ENCODE measurements at regions not wholly inside any gene's neighbourhood (a gene's known extent, or its start where the extent isn't known, plus 50 kb on each side); places are given as distances from the start of the nearest gene placed in this dataset.

- no peak for DNase-seq (ENCODE audit: low spot score)
Observed at GRCh38 chr3:188940573-188940932, 231.2 kb upstream of the TPRG1 start.

GRCh38 chr3:188941103-188941502 lies 230.7 kb upstream of the TPRG1 start:
- no peak for DNase-seq (ENCODE audit: low spot score)

DNA sequence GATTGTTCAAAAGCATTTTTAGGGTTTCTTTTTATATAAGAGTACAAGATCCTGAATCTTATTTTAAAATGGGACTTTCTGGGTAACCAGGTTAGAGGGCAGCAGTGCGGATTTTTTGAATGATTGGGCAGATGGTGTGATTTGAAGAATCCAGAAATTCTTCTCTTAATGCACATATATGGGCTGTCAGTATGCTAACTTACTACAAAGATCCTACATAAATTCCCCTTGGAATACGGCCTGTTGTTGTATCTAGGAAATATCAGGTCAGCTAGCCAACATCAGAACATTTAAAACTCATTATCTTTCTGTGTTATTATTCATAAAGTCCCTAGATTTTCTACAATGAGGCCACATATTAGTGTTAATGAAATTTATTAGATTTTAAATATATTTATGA lies 229.6 kb upstream of the TPRG1 start:
- DNase-seq (ENCODE audit: low spot score): no peak

- DNase-seq (ENCODE audit: low spot score): no peak
Observed at GRCh38 chr3:188943591-188943990, 228.2 kb upstream of the TPRG1 start.

- no peak for DNase-seq (ENCODE audit: low spot score)
Observed at GRCh38 chr3:188944108-188944507, 227.7 kb upstream of the TPRG1 start.

DNA sequence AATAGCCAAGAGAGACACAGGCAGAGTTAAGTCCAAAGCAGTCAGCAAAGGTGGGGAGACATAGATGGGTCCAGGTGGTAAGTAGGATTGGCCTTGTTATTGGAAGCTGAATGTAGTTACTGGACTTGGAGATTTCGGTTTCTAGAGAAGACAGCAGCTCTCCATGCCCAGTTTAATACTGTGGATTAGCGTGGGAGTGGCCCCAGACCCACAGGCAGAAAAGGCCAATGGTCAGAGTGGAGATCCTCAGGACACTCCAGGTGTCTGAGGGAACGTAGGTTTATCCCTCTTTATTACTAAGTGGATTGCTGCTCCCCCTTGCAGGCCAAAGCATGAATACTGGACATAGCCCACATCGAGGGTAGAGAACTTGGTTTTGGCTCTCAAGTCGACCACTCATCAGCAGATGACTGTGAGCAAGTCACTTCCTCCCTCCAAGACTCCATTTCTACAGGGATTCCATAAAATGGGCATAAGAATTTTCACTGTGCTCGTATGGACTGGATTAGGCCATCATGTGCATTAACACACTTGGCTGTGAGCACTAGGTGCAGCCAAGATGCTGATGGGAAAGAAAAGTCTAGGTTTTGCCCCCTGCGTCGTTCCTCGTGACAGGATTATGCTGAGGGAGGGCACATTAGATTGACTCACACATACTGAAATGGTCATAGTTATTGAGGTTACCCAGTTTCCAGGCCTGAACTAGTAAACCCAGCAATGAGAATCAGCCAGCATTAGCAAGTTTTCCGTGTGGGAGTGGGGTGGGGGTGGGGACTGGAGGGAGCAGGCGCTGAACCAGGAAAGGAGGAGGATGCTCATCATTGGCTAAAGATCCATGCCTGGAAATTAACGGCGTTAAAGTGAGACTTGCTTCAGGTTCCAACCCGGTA lies 225.2 kb upstream of the TPRG1 start:
- no peak for DNase-seq (ENCODE audit: low spot score)

- DNase-seq (ENCODE audit: low spot score): no peak
Observed at GRCh38 chr3:188947401-188948280, 224.1 kb upstream of the TPRG1 start.

- no peak for DNase-seq (ENCODE audit: low spot score)
Observed at GRCh38 chr3:188948281-188948996, 223.3 kb upstream of the TPRG1 start.

- DNase-seq (ENCODE audit: low spot score): no peak
Observed at GRCh38 chr3:188948997-188949389, 222.8 kb upstream of the TPRG1 start.

- no peak for DNase-seq (ENCODE audit: low spot score)
Observed at GRCh38 chr3:188949456-188949855, 222.3 kb upstream of the TPRG1 start.

- no peak for DNase-seq (ENCODE audit: low spot score)
Observed at GRCh38 chr3:188949996-188950395, 221.8 kb upstream of the TPRG1 start.

GRCh38 chr3:188950832-188951489 lies 220.8 kb upstream of the TPRG1 start:
- no peak for DNase-seq (ENCODE audit: low spot score)

DNA sequence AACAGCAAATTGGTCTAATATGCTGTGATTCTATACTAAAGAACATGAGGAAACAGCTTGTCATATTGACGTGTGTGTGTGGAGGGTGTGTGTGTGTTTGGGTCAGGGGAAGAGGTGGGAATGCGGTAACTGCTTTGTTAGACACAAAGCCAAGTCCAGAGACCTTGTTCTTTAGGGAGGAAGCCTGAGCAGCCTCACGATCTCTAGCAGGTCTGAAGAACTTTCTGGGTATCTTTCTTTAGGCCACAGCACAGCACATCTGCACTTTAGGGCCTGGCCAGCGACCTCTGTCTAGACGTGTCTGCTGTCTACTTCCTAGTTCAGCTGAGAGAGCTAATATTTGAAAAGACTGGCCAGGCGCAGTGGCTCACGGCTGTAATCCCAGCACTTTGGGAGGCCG lies 220.0 kb upstream of the TPRG1 start:
- DNase-seq (ENCODE audit: low spot score): no peak

DNA sequence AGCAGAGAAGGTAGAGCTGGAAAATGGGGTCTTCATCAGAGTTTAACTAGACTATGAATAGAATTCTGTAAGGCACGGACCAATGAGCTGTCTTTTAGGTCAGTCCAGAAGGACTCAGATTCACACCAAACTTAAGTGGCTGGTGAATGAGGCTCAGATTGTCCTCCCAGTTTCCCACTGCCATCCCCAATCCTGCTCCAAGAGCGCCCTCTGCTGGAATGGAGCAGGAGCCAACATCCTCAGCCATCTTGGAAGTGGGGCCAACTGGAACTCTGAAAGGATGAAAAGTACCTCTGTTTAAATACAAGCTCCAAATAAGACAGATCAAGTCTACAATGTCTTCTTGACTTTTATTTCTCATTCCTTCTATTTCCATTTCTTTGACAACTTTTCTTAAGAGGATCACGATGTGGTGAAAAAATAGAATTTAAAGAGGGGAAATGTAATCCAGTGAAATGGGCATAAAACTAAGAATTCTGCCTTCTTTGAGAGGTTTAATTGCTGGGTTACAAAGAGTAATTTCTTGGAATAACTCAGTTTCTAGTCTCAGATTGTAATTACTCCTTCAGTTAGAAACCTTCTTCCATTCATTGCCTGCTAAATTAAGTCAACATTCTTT lies 217.1 kb upstream of the TPRG1 start:
- DNase-seq (ENCODE audit: low spot score): no peak

DNA sequence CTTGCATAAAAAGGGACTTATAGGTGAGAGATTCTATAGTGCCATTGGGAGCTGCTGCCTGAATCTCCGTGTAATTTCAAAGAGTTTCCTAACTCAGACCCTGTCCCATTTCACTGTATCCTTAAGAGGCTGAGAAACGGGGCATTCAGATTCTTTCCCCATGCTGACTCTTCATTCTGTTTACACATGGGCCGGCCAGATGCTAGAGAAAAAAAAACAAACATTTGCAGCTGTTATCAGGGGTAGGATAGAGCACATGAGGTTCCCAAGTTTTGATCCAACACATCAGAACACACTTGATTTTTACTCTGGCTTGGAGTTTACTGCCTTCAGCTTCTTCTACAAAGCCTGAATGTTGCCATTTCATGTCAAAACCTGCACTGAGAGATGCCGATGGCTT lies 215.9 kb upstream of the TPRG1 start:
- DNase-seq (ENCODE audit: low spot score): no peak

DNA sequence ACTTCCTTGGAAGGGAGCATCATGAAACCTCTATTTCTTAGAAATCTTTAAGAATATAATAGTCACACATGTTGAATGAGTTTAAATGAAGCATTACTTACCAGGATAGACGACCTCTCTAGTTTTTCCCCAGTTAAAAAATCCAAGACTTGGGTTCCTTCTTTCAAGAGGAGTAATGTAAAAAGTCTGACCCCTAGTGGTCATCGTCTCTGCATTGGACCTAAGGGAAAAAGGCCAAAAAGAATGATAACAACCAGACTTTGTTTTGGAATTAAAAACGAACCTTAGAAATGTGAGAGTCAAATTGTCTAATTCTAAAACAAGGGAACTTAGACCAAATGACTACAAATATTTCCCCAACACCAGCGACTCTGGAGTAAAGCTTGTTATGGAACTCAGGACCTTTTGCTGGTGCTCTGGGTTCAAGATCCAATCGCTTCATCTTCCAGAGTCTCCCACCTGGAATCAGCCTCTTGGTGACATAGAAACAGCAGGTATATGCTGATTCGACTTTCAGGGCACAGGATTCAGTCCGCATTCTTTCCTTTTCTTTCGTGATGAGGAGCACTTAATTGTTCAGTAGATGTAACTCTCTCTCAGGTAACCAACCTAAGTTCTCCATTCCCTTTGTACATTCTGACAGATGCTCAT lies 214.8 kb upstream of the TPRG1 start:
- no peak for DNase-seq (ENCODE audit: low spot score)

DNA sequence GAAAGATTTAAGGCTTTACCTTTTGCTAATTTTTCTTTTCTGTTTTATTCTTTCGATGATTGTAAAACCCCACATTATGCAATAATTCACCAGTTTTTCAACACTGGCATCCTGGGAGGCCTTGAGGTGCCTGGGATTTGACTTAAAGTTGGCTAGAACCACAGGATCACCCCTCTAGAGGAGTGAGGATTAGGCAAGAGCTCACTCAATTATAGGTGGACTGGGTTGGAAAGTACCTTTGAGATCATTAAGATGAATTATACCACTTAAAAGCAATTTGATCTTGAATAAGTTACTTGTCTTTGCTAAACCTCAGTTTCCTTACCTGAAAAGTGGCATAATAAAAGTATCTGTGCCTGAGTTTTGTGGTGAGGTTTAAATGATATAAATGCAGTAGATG lies 212.8 kb upstream of the TPRG1 start:
- no peak for DNase-seq (ENCODE audit: low spot score)

GRCh38 chr3:188962253-188963247 lies 209.2 kb upstream of the TPRG1 start:
- no peak for DNase-seq (ENCODE audit: low spot score)

DNA sequence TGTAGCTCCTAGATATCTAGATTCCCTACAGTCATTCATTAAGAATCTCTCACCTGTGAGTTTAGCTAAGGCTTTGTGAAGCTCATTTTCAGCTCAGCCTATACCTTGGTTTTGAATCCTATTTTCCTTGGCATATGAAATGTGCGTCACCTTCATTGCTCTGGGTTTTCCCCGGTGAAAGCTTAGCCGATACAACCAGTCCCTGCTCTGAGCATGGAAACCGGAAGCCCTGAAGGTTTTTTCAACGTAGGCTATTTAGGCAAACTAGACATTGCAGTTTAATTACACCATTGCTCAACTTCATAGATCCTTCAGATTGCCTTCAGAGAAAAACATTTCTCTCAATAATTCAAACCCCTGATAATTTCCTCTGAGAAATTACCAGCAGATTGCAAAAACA lies 206.8 kb upstream of the TPRG1 start:
- no peak for DNase-seq (ENCODE audit: low spot score)
